IMR-90 (cell line): ENCODE measurements at regions not wholly inside any gene's neighbourhood (a gene's known extent, or its start where the extent isn't known, plus 50 kb on each side); places are given as distances from the start of the nearest gene placed in this dataset.

Experiments
- ATAC-seq: fragments of 200-7000 bp; cut with Tn5 transposase; 2 replicates; pipeline ENCODE4 v1.9.1; 2020; ENCODE audit warnings: low read depth, mild to moderate bottlenecking, moderate library complexity
- BruUV-seq: library from RNA; stranded (reverse); fragments of 400-500 nt; replicated peaks from 2 replicates; lab custom pipeline; 2021; lab: Mats Ljungman, UMichigan
- CTCF ChIA-PET: fragments of 300-600 bp; formaldehyde crosslinking; extraction: SDS; loops from one replicate; lab custom pipeline; 2021; ENCODE audit warnings: antibody characterized with exemption; lab: Yijun Ruan, JAX
- POLR2A ChIA-PET: fragments of 300-600 bp; sonication (Branson Sonifier 250); formaldehyde crosslinking; loops from one replicate; lab custom pipeline; 2022; ENCODE audit warnings: antibody characterized with exemption; ENCODE audit not compliant: unreplicated experiment; lab: Charles Lee
- DNase-seq: peaks from one replicate; pipeline ENCODE4 v3.0.0; 2013
- H2AFZ ChIP-seq: replicated peaks from 2 replicates; pipeline ENCODE3; 2013; ENCODE audit warnings: low read length, mild to moderate bottlenecking; ENCODE audit not compliant: poor library complexity
- H2AK5ac ChIP-seq: 2 replicates; pipeline ENCODE4 v1.6.1; 2013; ENCODE audit warnings: low read depth, low read length, inconsistent platforms
- H2AK9ac ChIP-seq: replicated peaks from 2 replicates; pipeline ENCODE3; 2013; ENCODE audit warnings: mild to moderate bottlenecking, low read depth, low read length, moderate library complexity; ENCODE audit not compliant: poor library complexity
- H2BK120ac ChIP-seq: 2 replicates; pipeline ENCODE4 v1.6.1; 2013; ENCODE audit warnings: low read depth, low read length, inconsistent platforms
- H2BK15ac ChIP-seq: 3 replicates; pipeline ENCODE4 v1.6.1; 2013; ENCODE audit warnings: low read depth, low read length, inconsistent platforms
- H2BK20ac ChIP-seq: 2 replicates; pipeline ENCODE4 v1.6.1; 2013; ENCODE audit warnings: low read depth, mild to moderate bottlenecking, inconsistent platforms, low read length, moderate library complexity
- H2BK5ac ChIP-seq: 2 replicates; pipeline ENCODE4 v1.6.1; 2013; ENCODE audit warnings: mild to moderate bottlenecking, low read depth, low read length, inconsistent platforms; ENCODE audit not compliant: poor library complexity, severe bottlenecking
- H3K14ac ChIP-seq: replicated peaks from 2 replicates; pipeline ENCODE4 v1.6.1; 2013; ENCODE audit warnings: low read depth, low read length, inconsistent platforms
- H3K18ac ChIP-seq: 2 replicates; pipeline ENCODE4 v1.6.1; 2013; ENCODE audit warnings: low read depth, low read length, control low read depth
- H3K23ac ChIP-seq: 2 replicates; pipeline ENCODE4 v1.6.1; 2013; ENCODE audit warnings: low read depth, low read length, inconsistent platforms
- H3K27ac ChIP-seq: 2 replicates; pipeline ENCODE4 v1.5.1; 2013; ENCODE audit warnings: mild to moderate bottlenecking, control low read depth, low read length; ENCODE audit not compliant: insufficient read depth
- H3K27me3 ChIP-seq: 2 replicates; pipeline ENCODE4 v1.6.1; 2013; ENCODE audit warnings: low read length; ENCODE audit not compliant: control insufficient read depth, insufficient read depth
- H3K36me3 ChIP-seq: 2 replicates; pipeline ENCODE4 v1.6.1; 2013; ENCODE audit warnings: low read length, mixed read lengths; ENCODE audit not compliant: control insufficient read depth, insufficient read depth
- H3K4ac ChIP-seq: 2 replicates; pipeline ENCODE4 v1.6.1; 2013; ENCODE audit warnings: low read depth, low read length, inconsistent platforms
- H3K4me1 ChIP-seq: 2 replicates; pipeline ENCODE4 v1.6.1; 2013; ENCODE audit warnings: low read length, mixed read lengths; ENCODE audit not compliant: control insufficient read depth, insufficient read depth
- H3K4me2 ChIP-seq: 2 replicates; pipeline ENCODE4 v1.6.1; 2013; ENCODE audit warnings: low read depth, mild to moderate bottlenecking, control low read depth, low read length, moderate library complexity
- H3K4me3 ChIP-seq: 2 replicates; pipeline ENCODE4 v1.5.1; 2013; ENCODE audit warnings: low read depth, mild to moderate bottlenecking, control low read depth, low read length, moderate library complexity; ENCODE audit not compliant: insufficient read depth
- H3K56ac ChIP-seq: 2 replicates; pipeline ENCODE4 v1.6.1; 2013; ENCODE audit warnings: low read length, inconsistent platforms; ENCODE audit not compliant: insufficient read depth; ENCODE audit errors: extremely low read depth
- H3K79me1 ChIP-seq, 2 experiments: 2 replicates each; pipeline ENCODE4 v1.6.1; 2013; ENCODE audit warnings: low read length in 2 of 2, inconsistent platforms in 1 of 2, low read depth in 1 of 2
- H3K9ac ChIP-seq: 2 replicates; pipeline ENCODE4 v1.6.1; 2013; ENCODE audit warnings: low read depth, low read length, control low read depth
- H3K9me1 ChIP-seq: 2 replicates; pipeline ENCODE4 v1.6.1; 2013; ENCODE audit warnings: low read length, inconsistent platforms; ENCODE audit not compliant: insufficient read depth
- H3K9me3 ChIP-seq: 2 replicates; pipeline ENCODE4 v1.6.1; 2013; ENCODE audit warnings: low read length; ENCODE audit not compliant: control insufficient read depth, insufficient read depth
- H4K20me1 ChIP-seq: 2 replicates; pipeline ENCODE4 v1.6.1; 2013; ENCODE audit warnings: low read length, inconsistent platforms; ENCODE audit not compliant: insufficient read depth
- H4K5ac ChIP-seq: 2 replicates; pipeline ENCODE4 v1.6.1; 2013; ENCODE audit warnings: mild to moderate bottlenecking, low read depth, low read length, control low read depth
- H4K8ac ChIP-seq, 2 experiments: 2 replicates each; pipeline ENCODE4 v1.6.1; 2013; ENCODE audit warnings: low read depth in 2 of 2, low read length in 2 of 2, control low read depth in 1 of 2, inconsistent platforms in 1 of 2
- H4K91ac ChIP-seq: 2 replicates; pipeline ENCODE4 v1.6.1; 2013; ENCODE audit warnings: low read depth, low read length, inconsistent platforms; ENCODE audit not compliant: insufficient read depth
- BHLHE40 ChIP-seq: fragments of 150-350 bp; IDR thresholded peaks from 2 replicates; pipeline ENCODE4 v1.6.1; 2016; ENCODE audit warnings: mild to moderate bottlenecking, low read depth, low read length
- CEBPB ChIP-seq: IDR thresholded peaks from 2 replicates; pipeline ENCODE4 v1.6.1; 2012; ENCODE audit warnings: low read depth, low read length, improper control_type of control experiment
- MAFK ChIP-seq: IDR thresholded peaks from 2 replicates; pipeline ENCODE4 v1.6.1; 2012; ENCODE audit warnings: low read depth, low read length, improper control_type of control experiment
- MAZ ChIP-seq: IDR thresholded peaks from 2 replicates; pipeline ENCODE4 v1.6.1; 2012; ENCODE audit warnings: low read depth, mild to moderate bottlenecking, low read length, improper control_type of control experiment, moderate library complexity, borderline replicate concordance
- NFE2L2 ChIP-seq: fragments of 150-350 bp; IDR thresholded peaks from 2 replicates; pipeline ENCODE4 v1.6.1; 2016; ENCODE audit warnings: low read depth, mild to moderate bottlenecking, low read length
- RFX5 ChIP-seq: IDR thresholded peaks from 2 replicates; pipeline ENCODE4 v1.8.0; 2012; ENCODE audit warnings: low read depth, mild to moderate bottlenecking, low read length, moderate library complexity
- WGBS, 2 experiments: methylation state at CpG; one replicate each; pipeline versions ENCODE4 v1.1.5 to v1.1.7; 2013; ENCODE audit warnings: missing lambda C conversion rate in 2 of 2; ENCODE audit not compliant: insufficient read length in 1 of 2; ENCODE audit errors: extremely low coverage in 2 of 2; 5-methylcytosine and 5-hydroxymethylcytosine counted together
- dilution Hi-C: fragments of 300-500 bp; cut with HindIII; formaldehyde crosslinking; loops from one replicate; pipeline ENCODE4 v1.14.3; 2018; ENCODE audit warnings: low sequenced_read_pairs; ENCODE audit not compliant: unreplicated experiment
- in situ Hi-C: fragments of 300-500 bp; cut with MboI; formaldehyde crosslinking; loops from 3 replicates; pipeline ENCODE4 v1.14.3; 2019; ENCODE audit warnings: low sequenced_read_pairs, inconsistent platforms, mixed read lengths
- intact Hi-C: fragments of 100-400 bp; cut with micrococcal nuclease; formaldehyde crosslinking; loops from 2 replicates; pipeline ENCODE4 v1.10.0; 2022
- TF ChIP-seq, protein P1 (sequence below): fragments of 150-350 bp; IDR thresholded peaks from 2 replicates; pipeline ENCODE4 v1.6.1; 2017; ENCODE audit warnings: mild to moderate bottlenecking, antibody characterized with exemption, low read length, low read depth
- TF ChIP-seq, protein P2 (sequence below): fragments of 150-350 bp; IDR thresholded peaks from 2 replicates; pipeline ENCODE4 v1.6.1; 2016; ENCODE audit warnings: low read depth, mild to moderate bottlenecking, low read length, moderate library complexity, borderline replicate concordance

DNA sequence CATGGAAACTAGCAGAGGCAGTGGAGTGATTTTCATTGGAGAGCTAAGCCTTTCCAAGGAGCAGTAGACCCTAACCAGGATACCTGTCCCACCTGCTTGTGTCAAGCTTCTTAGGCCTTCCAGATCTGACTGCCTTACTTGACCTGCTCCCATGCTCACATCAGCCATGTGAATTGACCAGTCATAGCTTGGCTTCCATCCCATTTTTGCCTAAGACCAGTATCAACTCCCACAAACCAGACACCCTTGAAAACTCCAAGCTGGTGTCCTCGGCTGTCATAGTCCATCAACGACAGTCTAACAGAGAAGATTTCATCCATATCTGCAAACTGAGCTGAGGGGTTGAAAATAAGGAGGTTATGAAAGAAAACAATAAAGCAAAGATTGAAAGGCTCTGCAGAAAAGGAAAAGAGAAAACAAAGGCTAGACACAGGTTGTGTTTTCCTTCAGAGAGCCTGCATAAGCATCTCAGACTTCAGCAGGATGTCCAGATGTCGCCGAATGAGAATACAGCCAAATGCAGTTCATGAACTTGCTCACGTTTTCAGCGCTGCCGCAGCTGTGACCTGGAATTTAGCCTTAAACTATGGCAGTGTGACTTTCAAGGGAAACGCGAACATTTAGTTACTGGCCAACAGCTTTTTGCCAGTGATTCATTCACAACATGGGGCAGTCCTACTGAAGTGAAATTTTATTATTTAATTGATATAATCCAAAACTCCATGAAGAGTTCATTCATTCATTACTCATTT lies 868.1 kb upstream of the ID2 start:
- H3K36me3 ChIP-seq, result no peaks in the 10 kb centered on the region
- no peak for TF ChIP-seq MAZ
- no peak for TF ChIP-seq MAFK
- no peak for TF ChIP-seq RFX5
- TF ChIP-seq, protein P1, sequence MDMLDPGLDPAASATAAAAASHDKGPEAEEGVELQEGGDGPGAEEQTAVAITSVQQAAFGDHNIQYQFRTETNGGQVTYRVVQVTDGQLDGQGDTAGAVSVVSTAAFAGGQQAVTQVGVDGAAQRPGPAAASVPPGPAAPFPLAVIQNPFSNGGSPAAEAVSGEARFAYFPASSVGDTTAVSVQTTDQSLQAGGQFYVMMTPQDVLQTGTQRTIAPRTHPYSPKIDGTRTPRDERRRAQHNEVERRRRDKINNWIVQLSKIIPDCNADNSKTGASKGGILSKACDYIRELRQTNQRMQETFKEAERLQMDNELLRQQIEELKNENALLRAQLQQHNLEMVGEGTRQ, result no peak
- TF ChIP-seq NFE2L2, result no peak
- TF ChIP-seq CEBPB, result no peak
- TF ChIP-seq, protein P2, sequence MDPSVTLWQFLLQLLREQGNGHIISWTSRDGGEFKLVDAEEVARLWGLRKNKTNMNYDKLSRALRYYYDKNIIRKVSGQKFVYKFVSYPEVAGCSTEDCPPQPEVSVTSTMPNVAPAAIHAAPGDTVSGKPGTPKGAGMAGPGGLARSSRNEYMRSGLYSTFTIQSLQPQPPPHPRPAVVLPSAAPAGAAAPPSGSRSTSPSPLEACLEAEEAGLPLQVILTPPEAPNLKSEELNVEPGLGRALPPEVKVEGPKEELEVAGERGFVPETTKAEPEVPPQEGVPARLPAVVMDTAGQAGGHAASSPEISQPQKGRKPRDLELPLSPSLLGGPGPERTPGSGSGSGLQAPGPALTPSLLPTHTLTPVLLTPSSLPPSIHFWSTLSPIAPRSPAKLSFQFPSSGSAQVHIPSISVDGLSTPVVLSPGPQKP, result no peak
- no peak for TF ChIP-seq BHLHE40
- dilution Hi-C loops, result no loop called here
- peak; percentile 12 for DNase-seq
- H3K23ac ChIP-seq, result no peak overlapping the region
- BruUV-seq, result no TSS peak
- H2AK9ac ChIP-seq, result peak overlapping the region; percentile 44
- no peak overlapping the region for H3K27ac ChIP-seq
- H3K18ac ChIP-seq, result no peak overlapping the region
- no peak overlapping the region for H3K4me2 ChIP-seq
- no peak overlapping the region for H4K5ac ChIP-seq
- peak overlapping the region; percentile 52; the same call in 1 of the 2 replicates for H3K14ac ChIP-seq
- H3K4ac ChIP-seq, result no peak overlapping the region
- H3K9me1 ChIP-seq, result no peaks in the 10 kb centered on the region
- no peak overlapping the region for H2BK20ac ChIP-seq
- H2AK5ac ChIP-seq, result 0 out of 2 replicates have a peak overlapping the region, but pooled peaks have one; percentile 26
- CTCF ChIA-PET, result interaction anchor here (0.7 kb wide), 1 partner anchor 97 kb away, joined by 3 read pairs; no protein-coding TSS in a partner anchor
- H3K79me1 ChIP-seq, result no peaks in the 10 kb centered on the region
- intact Hi-C loops, result no loop called here
- no peak overlapping the region for H2BK15ac ChIP-seq
- 67% methylated on average over 5 of the region's 9 CpGs; no CpG with 5 or more reads in 1 of the 2 experiments for WGBS, 2 experiments
- no peak overlapping the region for H2BK5ac ChIP-seq
- ATAC-seq, result no peak
- no peak overlapping the region for H2AFZ ChIP-seq
- H3K27me3 ChIP-seq, result no peaks in the 10 kb centered on the region
- H4K20me1 ChIP-seq, result no peaks in the 10 kb centered on the region
- H4K91ac ChIP-seq, result peak overlapping the region; percentile 43; the same call in 1 of the 2 replicates
- POLR2A ChIA-PET, result no interaction called here
- H3K4me1 ChIP-seq, result no peaks in the 10 kb centered on the region
- H3K9ac ChIP-seq, result no peak overlapping the region
- H3K4me3 ChIP-seq, result no peak overlapping the region
- peak overlapping the region; percentile 35; the same call in 1 of the 2 replicates for H2BK120ac ChIP-seq
- H3K9me3 ChIP-seq, result no peaks in the 10 kb centered on the region
- H4K8ac ChIP-seq, result no peak overlapping the region
- no peak overlapping the region for H3K56ac ChIP-seq
- in situ Hi-C loops, result no loop called here
